ENCODE measurements at regions not wholly inside any gene's neighbourhood (a gene's known extent, or its start where the extent isn't known, plus 50 kb on each side); places are given as distances from the start of the nearest gene placed in this dataset.

- no peak for TF ChIP-seq POLR2AphosphoS5 (IDR thresholded peaks at IDR 0.05; ENCODE audit: low read depth, low read length)
- TF ChIP-seq POLR2A (IDR thresholded peaks at IDR 0.05; ENCODE audit: low read depth, low read length) = no peak
- TF ChIP-seq TAF1 (IDR thresholded peaks at IDR 0.05; ENCODE audit: borderline replicate concordance, low read depth, low read length) = no peak
These were observed 70.4 kb upstream of the RET start for GRCh38 chr10:43006490-43006889.

Data from GM12892 (cell line).